ENCODE measurements at regions not wholly inside any gene's neighbourhood (a gene's known extent, or its start where the extent isn't known, plus 50 kb on each side); places are given as distances from the start of the nearest gene placed in this dataset.

DNA sequence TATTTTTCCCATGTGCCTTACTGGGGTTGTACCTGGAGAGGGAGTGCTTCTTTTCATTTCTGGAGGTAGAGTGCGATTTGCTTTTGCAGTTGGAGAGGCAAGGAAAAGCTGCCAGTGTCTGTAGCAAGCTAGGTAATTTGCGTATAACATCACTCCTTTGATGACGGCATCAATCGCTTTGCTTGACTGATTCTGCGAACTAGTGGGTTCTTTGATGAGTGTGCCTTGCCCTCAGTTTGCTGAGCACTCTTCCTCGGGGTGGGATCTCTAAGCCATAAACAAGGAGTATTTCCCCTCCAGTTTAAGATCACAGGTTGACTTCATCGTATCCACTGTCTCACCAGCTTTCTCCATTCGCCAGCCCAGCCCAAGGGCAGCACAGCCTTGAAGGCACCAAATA is 344.5 kb downstream of the KCNRG start:
- TF ChIP-seq, protein P1, sequence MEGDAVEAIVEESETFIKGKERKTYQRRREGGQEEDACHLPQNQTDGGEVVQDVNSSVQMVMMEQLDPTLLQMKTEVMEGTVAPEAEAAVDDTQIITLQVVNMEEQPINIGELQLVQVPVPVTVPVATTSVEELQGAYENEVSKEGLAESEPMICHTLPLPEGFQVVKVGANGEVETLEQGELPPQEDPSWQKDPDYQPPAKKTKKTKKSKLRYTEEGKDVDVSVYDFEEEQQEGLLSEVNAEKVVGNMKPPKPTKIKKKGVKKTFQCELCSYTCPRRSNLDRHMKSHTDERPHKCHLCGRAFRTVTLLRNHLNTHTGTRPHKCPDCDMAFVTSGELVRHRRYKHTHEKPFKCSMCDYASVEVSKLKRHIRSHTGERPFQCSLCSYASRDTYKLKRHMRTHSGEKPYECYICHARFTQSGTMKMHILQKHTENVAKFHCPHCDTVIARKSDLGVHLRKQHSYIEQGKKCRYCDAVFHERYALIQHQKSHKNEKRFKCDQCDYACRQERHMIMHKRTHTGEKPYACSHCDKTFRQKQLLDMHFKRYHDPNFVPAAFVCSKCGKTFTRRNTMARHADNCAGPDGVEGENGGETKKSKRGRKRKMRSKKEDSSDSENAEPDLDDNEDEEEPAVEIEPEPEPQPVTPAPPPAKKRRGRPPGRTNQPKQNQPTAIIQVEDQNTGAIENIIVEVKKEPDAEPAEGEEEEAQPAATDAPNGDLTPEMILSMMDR (conservative IDR thresholded peaks at IDR 0.05) = no peak
- no peak for TF ChIP-seq EZH2 (IDR thresholded peaks at IDR 0.05; ENCODE audit: low read depth)

All from PC-9 (cell line).